TTC549 (cell line): ENCODE measurements at regions not wholly inside any gene's neighbourhood (a gene's known extent, or its start where the extent isn't known, plus 50 kb on each side); places are given as distances from the start of the nearest gene placed in this dataset.
"Not testable (repeated sequence)": the region's sequence is repeated elsewhere in the genome, so short reads cannot be mapped to it uniquely, and the experiment has no call there.

Experiments used
- FAIRE-seq: peaks from 2 replicates; lab custom pipeline; 2012; peaks lifted over from hg19 to GRCh38; lab: Jason Lieb, UNC

GRCh38 chr12:131313635-131314034 is 359.9 kb downstream of the ADGRD1 start:
- no peak for FAIRE-seq

GRCh38 chr12:131314524-131315090 is 360.9 kb downstream of the ADGRD1 start:
- FAIRE-seq: no peak

- no peak for FAIRE-seq
These were observed 361.9 kb downstream of the ADGRD1 start for GRCh38 chr12:131315601-131316000.

- no peak for FAIRE-seq
These were observed 362.7 kb downstream of the ADGRD1 start for GRCh38 chr12:131316388-131316787.

- FAIRE-seq: no peak
These were observed 364.5 kb downstream of the ADGRD1 start for GRCh38 chr12:131318045-131318685.

GRCh38 chr12:131321988-131322387 is 368.3 kb downstream of the ADGRD1 start:
- no peak for FAIRE-seq

GRCh38 chr12:131322460-131322859 is 368.8 kb downstream of the ADGRD1 start:
- FAIRE-seq: not testable (repeated sequence)

- no peak for FAIRE-seq
These were observed 370.2 kb downstream of the ADGRD1 start for GRCh38 chr12:131323879-131324278.

- FAIRE-seq: no peak
These were observed 374.1 kb downstream of the ADGRD1 start for GRCh38 chr12:131327521-131328488.

GRCh38 chr12:131328861-131329845 is 375.4 kb downstream of the ADGRD1 start:
- FAIRE-seq: not testable (repeated sequence)

GRCh38 chr12:131330106-131330815 is 376.6 kb downstream of the ADGRD1 start:
- FAIRE-seq: no peak

GRCh38 chr12:131331148-131331750 is 377.5 kb downstream of the ADGRD1 start:
- FAIRE-seq: no peak

- no peak for FAIRE-seq
These were observed 378.5 kb downstream of the ADGRD1 start for GRCh38 chr12:131332224-131332623.

GRCh38 chr12:131333136-131333535 is 377.8 kb upstream of the SFSWAP start:
- no peak for FAIRE-seq

- FAIRE-seq: no peak
These were observed 377.1 kb upstream of the SFSWAP start for GRCh38 chr12:131333621-131334440.

- no peak for FAIRE-seq
These were observed 376.1 kb upstream of the SFSWAP start for GRCh38 chr12:131334835-131335234.

- no peak for FAIRE-seq
These were observed 375.4 kb upstream of the SFSWAP start for GRCh38 chr12:131335456-131335855.

GRCh38 chr12:131337861-131338260 is 373.0 kb upstream of the SFSWAP start:
- not testable (repeated sequence) for FAIRE-seq

GRCh38 chr12:131340616-131341210 is 370.2 kb upstream of the SFSWAP start:
- no peak for FAIRE-seq
